ENCODE measurements at regions not wholly inside any gene's neighbourhood (a gene's known extent, or its start where the extent isn't known, plus 50 kb on each side); places are given as distances from the start of the nearest gene placed in this dataset.

DNA sequence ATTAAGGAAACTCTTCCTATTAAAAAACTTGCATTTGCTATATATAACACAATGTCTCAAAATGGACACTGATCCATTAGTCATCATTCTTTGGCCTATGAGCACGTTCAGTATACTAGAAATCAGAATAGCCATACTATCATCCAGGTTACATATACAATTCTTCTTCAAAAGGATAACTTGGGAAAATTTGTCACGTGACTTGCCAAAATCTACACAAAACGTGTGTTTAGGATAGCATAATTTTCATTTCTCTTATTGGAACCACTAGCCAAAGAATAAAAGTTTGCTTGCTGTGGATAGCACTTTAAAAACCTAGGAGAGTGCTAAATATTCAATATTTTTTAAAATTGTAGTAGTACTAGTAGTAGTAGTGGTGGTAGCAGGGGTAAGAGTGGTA, 714.3 kb upstream of the FOXG1 start:
- FAIRE-seq = no peak

DNA sequence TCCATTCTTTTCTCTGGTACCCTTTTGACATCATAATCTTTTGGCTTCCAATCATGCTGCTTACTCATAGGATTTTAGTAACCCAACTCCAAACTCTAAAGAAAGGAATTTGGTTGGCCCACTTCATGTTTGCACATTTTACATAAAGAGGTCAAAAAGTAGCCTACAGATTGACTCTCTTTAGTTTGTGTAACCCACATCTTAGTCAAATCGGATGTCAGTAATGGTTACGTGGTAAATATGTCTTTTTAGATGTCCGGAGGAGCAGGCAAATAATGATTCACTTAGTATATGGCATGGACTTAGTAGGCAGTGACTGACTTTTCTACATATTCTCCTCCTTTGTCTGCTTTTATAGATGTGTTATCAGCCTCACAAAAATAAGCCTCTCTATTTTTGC, 711.6 kb upstream of the FOXG1 start:
- no peak for FAIRE-seq

DNA sequence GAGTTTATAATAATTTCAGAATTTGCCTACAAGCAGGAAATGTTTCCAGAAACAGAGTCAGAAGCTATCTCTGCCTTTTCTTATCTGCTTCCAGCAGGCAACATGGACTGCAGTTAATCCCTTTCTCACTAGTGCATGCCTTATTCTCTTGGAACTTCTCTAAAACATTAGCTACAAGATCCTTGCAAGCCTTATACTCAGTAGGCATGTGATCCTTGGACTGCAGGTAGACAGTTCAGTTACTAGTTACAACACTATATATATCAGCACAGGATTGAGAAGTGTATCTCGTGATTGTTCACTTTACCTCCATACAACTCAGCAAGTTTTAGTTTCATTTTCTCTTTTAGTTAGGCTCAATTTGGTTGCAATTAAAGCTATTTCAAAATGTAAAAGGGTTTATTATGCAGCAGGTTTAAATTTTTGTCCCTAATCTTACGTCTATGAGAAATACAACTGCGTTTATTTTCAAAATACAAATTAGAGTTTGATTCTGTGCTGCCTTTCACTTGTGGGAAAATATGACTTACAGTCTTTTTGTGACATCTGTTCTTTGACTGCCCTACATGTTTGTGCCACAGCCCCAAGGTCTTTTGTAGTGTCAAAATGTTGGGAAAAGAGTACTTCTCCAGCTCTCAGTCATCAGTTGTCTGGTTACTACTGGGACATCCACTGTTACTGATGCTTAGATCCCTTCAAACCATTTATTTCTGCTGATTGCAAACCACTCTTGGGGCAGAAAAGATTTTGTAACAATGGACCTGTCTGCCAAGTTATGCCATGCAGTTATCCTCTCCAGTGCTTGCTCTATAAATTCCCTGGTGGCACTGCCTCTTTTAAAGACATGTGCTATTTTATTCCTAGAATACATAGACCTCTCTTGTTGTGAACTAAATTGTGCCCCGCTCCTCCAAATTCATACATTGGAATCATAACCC, 709.0 kb upstream of the FOXG1 start:
- no peak for FAIRE-seq

DNA sequence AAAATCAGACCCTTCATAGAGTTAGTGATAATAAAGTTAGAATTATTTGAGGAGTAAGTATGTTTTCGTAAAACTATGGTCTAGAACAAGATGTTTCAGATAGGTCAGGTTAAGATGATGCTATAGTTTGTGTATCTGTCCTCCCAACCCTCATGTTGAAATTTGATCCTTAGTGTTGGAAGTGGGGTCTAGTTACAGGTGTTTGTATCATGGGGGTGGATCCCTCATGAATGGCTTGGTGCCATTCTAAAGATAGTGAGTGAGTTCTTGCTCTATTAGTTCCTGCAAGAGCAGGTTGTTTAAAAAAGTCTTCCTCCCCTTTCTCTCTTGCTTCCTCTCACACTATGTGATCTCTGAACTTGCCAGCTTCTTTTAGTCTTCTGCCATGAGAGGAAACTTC, 707.3 kb upstream of the FOXG1 start:
- FAIRE-seq = no peak

DNA sequence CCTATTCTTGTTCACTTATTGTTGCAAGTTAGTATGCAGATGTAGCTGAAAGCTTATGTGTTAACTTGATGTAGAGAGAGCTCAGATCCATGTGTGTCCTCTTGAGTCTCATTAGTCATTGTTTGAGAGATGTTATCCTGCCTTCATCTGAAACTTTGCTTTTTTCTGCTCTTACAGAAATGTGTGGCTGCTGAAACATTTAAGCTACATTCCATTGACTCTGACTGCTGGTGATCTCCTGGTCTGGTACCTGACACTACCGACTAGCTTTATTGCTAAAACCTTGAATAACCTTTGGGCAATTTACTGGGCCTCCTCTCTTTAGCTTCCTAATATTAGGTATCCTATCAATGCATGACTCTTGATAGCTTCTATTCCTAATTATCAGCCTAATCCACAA, 705.6 kb upstream of the FOXG1 start:
- no peak for FAIRE-seq

DNA sequence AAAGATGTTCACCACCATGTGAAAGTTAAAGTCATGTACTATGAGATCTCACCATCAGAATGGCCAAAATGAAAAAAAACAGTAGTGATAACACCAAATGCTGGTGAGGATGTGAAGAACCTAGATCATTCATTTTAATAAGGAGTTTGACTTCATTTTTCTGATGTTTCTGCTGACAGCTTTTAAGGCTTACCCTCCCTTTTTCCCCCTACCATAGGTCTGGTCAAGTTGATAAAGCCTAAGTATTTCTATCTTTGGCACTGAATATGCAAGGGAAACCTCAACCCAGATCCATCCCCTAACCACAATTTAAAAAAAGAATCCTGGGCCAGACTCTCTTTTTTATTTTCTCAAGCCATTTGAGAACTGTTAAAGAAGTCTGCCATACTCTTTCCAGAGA, 689.6 kb upstream of the FOXG1 start:
- FAIRE-seq = no peak

DNA sequence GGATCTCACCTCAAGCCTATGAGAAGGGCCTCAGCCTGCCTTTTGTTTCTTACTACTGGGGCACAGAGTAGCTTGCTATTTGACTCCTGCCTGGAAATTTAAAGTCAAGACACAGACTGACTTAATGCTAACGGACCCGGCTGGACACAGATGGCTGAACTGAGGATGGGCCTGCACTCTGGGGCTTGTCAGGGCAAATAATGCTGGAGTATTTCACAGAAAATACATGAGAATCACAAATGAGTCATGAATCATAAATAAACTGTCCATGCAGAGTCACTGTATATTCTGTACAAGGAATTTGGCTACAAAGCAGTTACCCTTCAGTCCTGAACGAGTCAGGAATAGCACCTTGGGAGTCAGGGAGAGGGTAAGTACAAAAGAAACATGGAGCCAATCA, 683.2 kb upstream of the FOXG1 start:
- no peak for FAIRE-seq

DNA sequence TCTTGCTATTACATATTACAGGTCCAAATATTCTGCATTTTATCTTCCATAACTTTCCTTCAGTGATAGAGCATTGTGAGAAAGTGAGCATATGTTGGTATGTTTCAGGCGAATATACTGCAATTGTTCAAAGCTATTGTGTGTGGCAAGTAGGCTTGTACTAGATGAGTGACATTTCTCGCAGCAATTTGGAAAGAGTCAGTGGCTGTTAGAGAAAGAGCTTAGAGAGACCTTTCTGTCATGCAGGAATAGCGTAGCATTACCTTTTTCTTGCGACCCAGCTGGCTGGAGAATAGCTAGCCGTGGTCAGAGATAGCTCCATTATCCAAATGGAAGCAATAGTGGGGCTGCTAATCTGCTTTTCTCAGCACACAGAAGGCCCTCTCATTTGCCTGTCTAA, 678.5 kb upstream of the FOXG1 start:
- FAIRE-seq = no peak

DNA sequence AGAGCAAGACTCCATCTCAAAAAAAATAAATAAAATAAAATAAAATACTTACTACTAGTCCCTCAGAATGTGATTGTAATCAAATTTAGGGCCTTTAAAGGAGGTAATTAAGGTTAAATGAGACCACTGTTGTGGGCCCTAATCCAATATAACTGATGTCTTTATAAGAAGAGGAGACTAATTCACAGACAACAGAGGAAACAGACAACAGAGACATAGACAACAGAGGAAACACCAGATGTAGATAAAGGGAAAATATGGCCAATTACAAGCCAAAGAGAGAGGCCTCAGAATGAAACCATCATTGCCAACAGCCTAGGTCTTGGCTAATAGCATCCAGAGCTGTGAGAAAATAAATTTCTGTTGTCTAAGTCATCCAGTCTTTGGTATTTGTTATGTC, 669.0 kb upstream of the FOXG1 start:
- no peak for FAIRE-seq

DNA sequence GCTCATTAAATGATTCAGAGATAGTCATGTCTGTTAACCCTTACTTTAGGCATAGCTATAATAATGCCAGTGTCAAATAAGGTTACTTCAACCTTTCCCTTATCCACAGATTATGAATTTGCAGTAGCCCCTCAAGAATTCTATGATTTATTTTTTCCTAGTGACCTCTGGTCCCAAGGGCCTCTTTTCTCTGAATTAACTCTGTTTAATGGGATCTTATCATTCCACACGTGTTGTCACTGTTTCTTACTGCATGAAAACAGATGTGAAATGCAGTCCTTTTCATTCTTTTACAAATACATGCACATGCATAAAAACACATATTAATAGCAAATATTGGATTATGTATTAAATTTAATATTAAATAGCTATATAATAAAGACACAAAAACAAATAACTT, 667.7 kb upstream of the FOXG1 start:
- FAIRE-seq = no peak

DNA sequence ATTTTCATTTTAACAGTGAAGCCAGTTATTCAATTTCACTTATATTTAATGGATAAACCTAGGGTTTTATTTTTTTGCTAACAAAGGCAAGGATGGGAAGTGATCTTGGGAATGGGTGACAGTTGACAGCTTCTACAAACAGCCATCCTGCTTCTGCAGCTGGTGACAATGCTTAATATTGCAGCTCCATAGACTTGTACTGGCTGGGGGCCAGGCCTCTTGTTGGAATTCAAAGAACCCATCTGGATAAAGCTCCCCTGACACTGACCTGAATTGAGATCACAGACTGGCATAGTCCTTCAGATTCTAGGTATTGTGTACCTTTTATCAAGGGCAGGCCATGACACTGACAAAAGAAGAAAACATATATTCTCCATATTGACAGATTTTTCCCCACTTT, 664.6 kb upstream of the FOXG1 start:
- FAIRE-seq = no peak

DNA sequence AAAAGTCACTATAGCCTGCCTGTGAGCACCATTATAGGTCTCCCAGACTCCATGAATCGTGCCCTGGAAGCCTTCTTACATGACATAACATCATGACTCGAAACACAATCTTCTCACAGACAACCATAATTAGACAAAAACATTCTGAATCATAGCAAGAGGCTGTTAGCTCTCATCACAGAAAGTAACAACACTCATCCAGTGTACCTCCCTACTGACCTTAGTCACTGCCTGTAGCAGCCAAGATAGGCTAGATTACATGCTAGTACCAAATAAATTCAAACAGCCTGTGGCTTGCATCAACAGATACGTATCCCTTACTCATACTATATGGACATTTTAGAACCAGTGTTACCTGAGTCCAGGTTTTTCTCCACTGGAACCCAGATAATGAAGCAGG, 663.8 kb upstream of the FOXG1 start:
- FAIRE-seq = no peak

DNA sequence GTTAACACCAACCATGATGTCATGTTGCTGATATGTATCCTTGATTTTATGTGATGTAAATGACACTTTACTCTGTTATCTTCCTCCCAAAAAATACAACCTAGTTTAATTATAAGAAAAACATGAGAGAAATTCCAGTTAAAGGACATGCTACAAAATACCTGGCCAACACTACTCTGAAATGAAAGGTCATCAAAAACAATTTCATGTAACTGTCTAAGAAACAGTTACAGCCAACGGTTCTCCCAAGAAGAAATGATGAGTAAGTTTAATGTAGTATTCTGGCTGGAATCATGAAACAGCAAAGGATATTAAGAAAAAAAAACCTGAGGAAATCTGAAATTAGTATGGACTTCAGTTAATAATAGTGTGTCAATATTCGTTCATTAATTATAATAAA, 653.3 kb upstream of the FOXG1 start:
- FAIRE-seq = no peak

DNA sequence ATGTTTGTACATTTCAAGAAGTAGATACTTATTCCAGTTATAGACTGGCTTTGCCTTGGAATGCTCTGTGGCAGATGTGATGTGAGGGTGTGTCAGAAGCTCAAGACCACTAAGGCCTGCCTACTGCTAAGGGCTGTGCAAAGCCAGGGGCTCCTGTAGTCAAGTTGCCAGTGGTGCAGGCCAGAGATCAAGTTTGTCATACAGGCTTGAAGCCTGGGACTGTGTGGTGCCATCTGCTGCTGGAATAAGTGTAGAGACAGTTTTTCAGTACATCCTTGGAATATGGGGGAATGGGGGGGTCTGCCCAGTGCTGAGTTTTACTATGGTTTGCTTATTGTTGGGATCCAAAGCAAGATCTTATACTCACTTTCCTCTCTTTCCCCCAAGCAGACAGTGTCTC, 649.9 kb upstream of the FOXG1 start:
- no peak for FAIRE-seq

DNA sequence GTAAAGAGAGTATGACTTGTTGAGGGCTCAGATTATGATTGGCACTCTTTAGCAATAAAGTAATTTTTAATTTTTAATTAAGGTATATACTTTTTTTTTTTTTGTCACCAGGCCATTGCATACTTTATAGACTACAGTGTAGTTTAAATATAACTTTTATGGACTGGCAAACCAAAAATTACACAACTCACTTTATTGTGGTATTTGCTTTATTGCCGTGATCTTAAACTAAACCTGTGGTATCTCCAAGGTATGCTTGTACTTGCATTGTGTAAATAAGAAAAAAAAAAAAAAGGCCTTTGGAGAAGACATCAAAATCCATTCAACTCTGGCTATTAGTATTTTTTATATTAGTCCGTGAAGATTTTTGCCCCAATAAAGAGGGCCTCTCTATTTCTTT, 646.7 kb upstream of the FOXG1 start:
- FAIRE-seq = no peak

DNA sequence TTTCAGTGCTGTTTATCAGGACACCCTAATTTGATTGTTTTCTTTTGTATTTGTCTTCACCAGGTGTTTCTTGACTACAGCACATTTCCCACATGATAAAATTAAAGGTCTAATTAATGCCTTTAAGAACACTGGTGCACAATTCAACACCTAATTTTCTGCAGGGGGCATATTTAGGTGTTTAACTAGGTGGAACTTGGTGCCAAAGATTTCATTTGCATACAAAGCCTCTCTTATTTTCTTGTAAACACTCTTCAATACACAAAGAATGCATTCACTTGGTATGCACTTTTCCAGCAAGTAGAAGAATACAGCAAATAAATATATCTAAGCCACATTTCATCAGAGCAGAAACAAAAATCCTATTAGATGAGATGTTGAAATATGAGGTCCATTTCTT, 646.2 kb upstream of the FOXG1 start:
- no peak for FAIRE-seq

DNA sequence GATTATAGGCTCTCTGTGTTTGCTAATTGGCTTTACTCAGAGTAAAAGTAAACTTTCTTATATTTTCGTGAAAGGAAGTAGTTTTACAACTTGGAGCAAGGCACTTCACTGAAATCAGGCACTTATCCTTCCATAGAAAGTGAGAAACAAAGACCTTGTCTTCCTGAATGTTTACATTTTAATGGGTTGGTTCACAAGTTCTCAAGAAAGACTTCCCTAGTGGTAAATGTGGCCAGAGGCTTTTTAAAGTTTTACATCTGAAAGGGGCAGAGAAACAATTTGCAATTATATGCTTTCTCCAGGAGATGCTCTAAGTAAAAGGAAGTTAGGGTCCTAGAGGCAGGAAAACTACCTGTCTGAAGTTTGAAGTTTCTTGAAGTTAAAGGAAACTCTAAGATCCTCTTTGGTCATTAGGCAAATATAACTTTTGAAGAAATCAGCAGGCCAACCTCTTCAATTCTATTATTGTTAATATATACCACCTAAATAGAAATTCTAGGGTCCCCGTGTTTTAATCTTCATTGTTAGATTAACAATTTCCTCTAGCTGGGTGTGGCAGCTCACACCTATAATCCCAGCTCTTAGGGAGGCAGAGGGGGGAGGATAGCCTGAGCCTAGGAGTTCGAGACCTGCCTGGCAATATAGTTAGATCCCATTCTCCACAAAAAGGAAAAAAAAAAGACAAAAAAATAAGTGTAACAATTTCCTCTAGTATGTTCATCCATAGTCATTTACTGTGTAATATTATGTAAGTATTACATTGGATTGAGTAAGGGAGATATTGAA, 644.9 kb upstream of the FOXG1 start:
- FAIRE-seq = no peak

DNA sequence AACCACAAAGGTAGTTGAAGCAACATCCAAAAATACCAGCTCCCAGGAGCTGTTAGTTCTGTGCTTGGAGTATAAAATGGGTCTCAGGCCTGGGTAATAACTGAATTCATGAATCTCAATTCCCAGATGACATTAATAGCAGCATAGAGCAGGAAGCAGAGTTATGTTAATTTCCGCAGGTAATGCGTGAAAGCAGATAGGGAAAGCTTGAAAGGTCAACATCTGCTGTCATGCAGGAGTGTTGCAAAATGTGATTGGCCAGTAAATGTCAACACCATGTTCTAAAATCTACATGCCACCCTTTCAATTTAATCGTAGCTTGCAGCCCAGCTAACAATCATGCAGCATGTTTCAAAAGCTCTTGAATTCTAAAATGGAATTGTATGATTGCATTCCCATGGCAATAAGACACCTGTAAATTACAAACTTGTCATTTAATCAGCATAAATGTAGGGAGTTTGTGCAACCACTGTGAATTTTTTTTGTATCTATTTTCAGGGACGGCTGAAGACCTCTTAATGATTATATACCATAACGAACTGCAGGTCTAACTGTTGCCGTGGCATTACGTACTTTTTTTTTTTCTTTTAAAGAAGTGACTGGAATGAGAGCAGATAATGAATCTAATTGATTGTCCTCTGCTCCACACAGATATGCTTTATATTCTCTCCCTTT, 635.8 kb upstream of the FOXG1 start:
- FAIRE-seq = no peak

DNA sequence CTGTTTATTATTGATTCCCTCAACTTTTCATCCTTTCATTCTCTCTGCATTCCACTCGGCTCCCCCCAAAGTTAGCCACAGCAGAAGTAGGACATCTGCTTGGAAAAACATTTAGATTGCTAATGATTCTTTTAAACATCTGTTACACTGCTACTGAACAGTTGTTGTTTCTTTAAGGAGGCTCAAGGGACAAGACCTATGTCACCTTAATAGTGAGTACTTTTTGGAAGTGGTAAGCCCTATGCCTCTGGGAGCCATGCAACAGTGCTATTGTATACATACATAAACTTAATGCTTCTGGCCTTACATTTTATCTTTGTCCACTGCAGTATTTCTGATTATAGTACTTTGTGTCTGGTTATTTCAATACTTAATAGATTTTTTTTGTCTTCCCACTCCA, 628.2 kb upstream of the FOXG1 start:
- FAIRE-seq = no peak

DNA sequence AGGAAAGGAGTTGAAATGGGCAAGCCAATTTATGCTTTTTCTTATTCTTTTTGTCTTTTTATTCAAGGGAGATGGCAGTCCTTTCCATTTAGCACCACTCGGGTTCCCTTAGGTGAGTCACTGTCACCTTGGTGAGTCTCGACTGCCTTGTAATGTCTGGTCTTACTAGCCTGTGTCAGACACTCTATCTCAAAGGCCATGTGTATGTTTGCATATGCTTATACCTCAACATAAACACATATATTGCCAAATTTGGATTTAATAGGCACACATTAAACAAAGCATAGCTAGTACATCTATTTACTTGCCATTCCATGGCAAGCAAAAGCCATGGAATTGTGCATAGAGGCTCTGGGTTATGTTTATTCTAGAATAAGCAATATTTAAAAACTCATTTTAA, 624.9 kb upstream of the FOXG1 start:
- FAIRE-seq = no peak

DNA sequence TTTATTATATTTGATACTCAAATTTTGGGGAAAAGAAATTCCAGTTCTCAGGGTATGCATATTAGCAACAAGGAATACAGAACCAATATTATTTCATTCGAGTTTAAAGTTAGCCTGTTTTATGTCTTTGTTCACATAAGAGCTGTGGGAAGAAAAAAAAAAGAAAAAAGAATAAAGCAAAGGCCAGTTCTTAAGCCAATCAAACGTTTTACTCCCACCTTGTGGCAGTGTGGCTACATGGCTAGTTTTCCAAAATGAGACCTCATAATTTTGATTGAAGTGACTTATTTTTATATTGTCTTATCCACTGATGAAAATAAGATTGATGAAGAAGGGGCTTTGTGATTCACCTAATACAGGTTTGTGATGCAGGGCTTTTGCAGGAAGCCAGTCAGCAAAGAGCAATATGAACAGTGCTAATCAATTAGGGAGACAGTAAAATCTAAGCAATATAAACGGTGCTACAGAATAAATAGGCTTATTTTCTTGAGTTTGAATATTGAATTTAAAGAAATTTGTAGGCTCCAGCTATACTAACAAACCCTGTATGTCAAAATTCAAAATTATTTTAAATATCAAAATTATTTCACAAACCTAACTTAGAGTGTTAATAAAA, 624.1 kb upstream of the FOXG1 start:
- FAIRE-seq = peak; percentile 77

DNA sequence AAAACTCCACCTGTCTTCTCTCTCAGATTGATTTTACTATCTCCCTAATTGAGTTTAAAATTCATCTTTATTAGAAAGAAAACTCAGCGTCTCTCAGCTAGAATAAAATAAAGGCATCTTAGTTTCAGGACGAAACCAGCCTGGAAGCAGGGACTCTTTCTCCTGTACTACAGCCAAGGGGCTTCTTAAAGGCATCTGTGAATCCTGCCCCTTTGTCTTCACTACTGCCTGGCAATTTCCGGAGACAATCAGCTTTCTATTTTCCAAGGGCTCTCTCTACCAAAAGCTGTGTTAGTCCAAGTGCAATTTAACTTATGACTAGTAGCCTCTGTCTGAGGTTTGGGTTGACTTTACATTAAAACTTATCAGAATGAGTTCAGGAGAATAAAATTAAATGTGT, 623.3 kb upstream of the FOXG1 start:
- FAIRE-seq = no peak

DNA sequence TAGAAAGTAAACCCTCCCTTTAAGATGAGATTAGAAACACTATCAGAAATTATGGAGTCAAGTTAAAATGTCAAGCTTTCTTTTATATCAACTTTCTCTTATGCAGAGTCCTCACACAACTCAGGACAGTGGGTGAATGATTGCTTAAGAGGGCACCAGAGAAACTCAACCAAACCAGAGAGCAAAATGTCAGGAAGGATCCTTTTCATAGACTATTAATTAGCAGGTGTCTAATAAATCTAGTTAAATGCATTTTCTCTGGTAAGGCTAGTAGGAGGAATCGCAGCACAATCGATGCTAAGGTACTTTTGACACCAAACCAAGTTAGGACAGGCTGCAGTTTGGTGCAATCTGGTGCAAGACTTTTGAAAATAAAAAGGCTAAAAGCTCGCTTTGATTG, 614.7 kb upstream of the FOXG1 start:
- FAIRE-seq = no peak

Data from endometrium (tissue), 2 donors.